GM12865 (cell line): ENCODE measurements at regions not wholly inside any gene's neighbourhood (a gene's known extent, or its start where the extent isn't known, plus 50 kb on each side); places are given as distances from the start of the nearest gene placed in this dataset.

Source experiments
- DNase-seq: peaks from one replicate; pipeline ENCODE4 v3.0.0; 2010; ENCODE audit warnings: low read depth
- H3K4me3 ChIP-seq: 2 replicates; pipeline ENCODE4 v1.5.1; 2011; ENCODE audit warnings: mild to moderate bottlenecking, low read depth, low read length, control low read depth
- CTCF ChIP-seq: IDR thresholded peaks from 2 replicates; pipeline ENCODE4 v1.5.1; 2011; ENCODE audit warnings: low read length, control low read depth, low read depth, inconsistent platforms; ENCODE audit not compliant: insufficient read depth; ENCODE audit errors: missing control alignments

- DNase-seq = no peak
- no peak for TF ChIP-seq CTCF
- H3K4me3 ChIP-seq = no peak overlapping the region
Observed at GRCh38 chr2:16495509-16496208, 170.0 kb downstream of the CYRIA start.

DNA sequence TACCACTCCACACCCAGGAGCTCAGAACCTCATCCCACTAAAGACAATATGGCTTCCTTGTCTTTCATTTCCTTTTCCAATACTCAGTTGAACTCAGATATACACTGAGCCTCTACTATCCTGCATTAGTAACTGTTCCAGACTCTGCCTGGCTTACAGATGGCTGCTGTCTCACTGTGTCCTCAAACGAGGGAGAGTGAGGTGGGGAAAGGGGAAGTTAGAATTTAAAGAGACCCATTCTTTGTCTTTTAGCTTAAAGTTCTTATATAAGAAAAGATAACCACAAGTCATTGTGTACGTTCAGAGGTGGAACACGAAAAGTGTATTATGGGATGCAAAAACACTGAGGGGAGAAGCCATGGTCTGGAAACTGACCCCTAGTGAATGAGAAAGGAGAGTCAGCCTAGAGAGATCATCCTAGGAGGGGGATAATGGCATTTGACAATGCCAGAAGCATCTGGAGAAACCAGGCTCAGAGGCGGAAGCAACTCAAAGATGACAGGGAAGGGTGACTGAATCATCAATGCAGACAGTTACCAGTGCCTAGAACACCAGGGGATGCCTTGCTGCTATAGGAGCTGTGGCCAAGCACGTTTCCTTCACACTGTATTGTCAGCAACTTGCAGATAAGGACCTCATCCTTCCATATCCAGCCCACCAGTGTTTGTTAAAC, 170.7 kb downstream of the CYRIA start:
- no peak for TF ChIP-seq CTCF
- no peak for DNase-seq

GRCh38 chr2:16493788-16494187, 171.8 kb downstream of the CYRIA start:
- no peak for DNase-seq
- TF ChIP-seq CTCF = no peak
- no peak overlapping the region for H3K4me3 ChIP-seq

More for the DNA sequence above, 170.7 kb downstream of the CYRIA start:
- no peak overlapping the region for H3K4me3 ChIP-seq

GRCh38 chr2:16487686-16488085, 177.9 kb downstream of the CYRIA start:
- H3K4me3 ChIP-seq = no peak overlapping the region
- no peak for TF ChIP-seq CTCF
- peak; percentile 5 for DNase-seq

GRCh38 chr2:16485251-16485650, 180.4 kb downstream of the CYRIA start:
- no peak for DNase-seq
- H3K4me3 ChIP-seq = no peak overlapping the region
- no peak for TF ChIP-seq CTCF

GRCh38 chr2:16482460-16482859, 183.2 kb downstream of the CYRIA start:
- no peak for DNase-seq
- TF ChIP-seq CTCF = no peak
- no peak overlapping the region for H3K4me3 ChIP-seq
